Umbilical cord (tissue), 1 donor: ENCODE measurements at regions not wholly inside any gene's neighbourhood (a gene's known extent, or its start where the extent isn't known, plus 50 kb on each side); places are given as distances from the start of the nearest gene placed in this dataset.

ENCODE experiments used
- DNase-seq: peaks from one replicate; pipeline ENCODE4 v3.0.0-alpha.2; 2015; ENCODE audit warnings: low spot score

- no peak for DNase-seq
Measured at GRCh38 chr3:118742760-118743159, 291.9 kb downstream of the IGSF11 start.

GRCh38 chr3:118744186-118744585 is 290.5 kb downstream of the IGSF11 start:
- no peak for DNase-seq

GRCh38 chr3:118754406-118755252 is 280.0 kb downstream of the IGSF11 start:
- DNase-seq = peak; percentile 80

DNA sequence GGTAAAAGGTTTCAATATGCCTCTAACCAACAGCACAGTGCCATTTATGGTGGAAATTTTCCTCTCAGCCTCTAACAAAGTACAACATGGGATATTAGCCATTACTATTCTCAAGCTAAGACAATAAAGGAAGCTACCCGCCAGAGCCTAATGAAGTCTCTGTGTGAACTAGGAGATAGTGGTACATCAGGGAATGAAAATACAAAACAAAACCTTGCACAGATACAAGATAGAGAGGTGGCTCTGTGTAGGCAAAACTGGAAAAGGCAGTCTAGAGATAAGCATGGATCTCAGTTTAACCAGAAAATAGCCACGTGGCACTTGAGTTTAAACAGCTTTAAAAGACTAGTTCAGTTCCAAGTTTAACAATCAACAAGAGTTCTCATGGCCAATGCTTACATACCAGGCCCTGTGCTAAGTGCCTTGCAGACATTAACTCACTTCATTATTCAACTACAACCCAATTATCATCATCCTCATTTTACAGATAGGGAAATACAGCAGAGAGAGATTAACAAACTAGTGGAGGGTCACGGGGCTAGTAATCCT is 279.3 kb downstream of the IGSF11 start:
- DNase-seq = peak; percentile 10

- no peak for DNase-seq
Measured at GRCh38 chr3:118760585-118761290, 273.9 kb downstream of the IGSF11 start.

DNA sequence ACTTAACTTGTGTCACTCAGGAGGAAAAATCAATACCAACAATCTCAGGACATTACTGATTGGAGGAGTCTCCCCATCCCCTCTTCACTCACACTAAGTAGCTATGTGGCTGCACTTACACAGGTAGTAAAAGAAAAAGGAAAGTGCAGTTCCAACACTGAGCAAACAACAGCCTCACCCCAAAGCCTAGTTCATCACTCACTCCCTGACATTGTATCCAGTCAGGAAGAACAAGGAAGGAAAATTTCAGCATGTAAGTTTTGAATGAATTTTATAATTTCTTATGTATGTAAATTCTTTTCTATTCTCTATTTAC is 273.4 kb downstream of the IGSF11 start:
- DNase-seq = no peak

- DNase-seq = no peak
Measured at GRCh38 chr3:118765636-118766305, 268.9 kb downstream of the IGSF11 start.

DNA sequence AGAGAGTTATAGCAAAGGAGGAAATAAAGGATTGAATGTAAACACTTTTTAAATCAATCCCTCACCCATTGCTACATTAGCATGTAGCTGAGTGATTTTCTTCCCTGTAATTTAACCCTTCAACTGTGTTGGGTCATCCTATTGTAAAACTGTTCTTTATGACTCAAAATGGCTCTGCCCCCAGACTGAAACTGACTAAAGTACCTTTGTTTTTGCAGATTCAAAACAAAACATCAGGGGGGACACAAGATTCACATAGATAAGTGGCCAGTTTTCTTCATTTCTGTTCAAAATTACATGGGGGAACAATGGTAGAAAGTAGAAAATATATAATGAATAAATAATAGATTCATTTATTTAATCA is 268.4 kb downstream of the IGSF11 start:
- no peak for DNase-seq

- no peak for DNase-seq
Measured at GRCh38 chr3:118772036-118772435, 262.6 kb downstream of the IGSF11 start.

DNA sequence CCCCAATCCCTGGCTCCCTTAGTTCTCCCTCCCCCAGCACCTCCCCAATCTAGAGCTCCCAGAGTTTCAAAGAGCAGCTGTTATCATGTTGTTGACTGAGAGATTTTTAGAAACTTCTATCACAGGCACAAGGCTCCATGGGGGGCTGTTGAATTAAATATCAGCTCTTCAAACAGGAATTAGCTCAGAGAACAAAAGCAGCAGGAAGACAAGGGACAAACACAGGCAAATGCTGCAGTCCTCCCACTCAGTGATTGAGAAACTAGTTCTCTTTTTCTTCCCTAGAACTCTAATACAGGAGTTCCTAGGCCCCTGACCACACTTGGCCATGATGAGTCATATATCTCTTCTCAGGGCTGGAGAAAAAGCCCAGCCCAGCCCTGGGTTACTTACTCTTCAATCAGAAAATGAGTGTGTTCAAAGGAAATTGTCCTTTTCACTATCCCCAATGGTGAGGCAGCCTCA is 262.1 kb downstream of the IGSF11 start:
- DNase-seq = peak; percentile 32

GRCh38 chr3:118775021-118775420 is 259.6 kb downstream of the IGSF11 start:
- no peak for DNase-seq

- no peak for DNase-seq
Measured at GRCh38 chr3:118778201-118778600, 256.4 kb downstream of the IGSF11 start.

DNA sequence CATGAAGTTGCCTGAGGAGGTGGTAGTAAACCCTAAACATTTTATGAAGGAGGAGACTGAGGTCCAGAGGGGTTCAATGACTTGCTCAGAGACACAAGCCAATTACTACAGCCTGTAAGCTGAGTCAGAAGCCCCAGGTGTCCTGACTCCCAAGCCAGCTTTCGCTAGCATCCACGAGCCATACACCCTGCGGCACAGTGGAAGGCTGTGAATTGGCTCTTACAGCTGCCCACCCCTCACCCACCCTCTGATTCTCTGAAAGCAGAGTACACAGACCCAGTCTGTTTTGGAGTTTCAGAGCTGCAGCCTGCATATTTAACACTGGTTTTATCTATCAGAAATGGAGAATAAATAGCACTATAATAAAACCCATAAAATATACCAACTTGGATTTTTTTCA is 253.4 kb downstream of the IGSF11 start:
- no peak for DNase-seq

- no peak for DNase-seq
Measured at GRCh38 chr3:118781839-118782238, 252.8 kb downstream of the IGSF11 start.

DNA sequence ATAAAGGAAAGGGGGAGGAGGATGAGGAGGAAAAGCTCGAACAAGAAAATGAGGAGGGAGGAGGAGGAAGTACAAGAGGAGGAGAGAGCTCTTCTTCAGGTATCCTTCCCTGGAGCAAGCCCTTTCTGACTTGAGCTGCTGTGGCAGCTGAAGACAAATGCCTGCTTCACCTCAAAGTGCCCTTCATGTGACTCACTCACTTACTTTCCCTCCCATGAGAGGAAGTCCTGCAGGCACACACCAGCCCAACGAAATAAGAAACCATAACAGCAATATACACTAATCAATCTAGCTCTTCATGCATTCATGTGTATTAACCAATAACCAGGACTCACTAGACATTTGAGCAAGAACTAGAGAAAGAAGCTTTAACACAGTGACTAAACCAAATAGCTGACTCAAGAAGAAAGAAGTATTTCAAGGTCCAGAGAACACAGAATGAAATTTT is 251.9 kb downstream of the IGSF11 start:
- DNase-seq = no peak

DNA sequence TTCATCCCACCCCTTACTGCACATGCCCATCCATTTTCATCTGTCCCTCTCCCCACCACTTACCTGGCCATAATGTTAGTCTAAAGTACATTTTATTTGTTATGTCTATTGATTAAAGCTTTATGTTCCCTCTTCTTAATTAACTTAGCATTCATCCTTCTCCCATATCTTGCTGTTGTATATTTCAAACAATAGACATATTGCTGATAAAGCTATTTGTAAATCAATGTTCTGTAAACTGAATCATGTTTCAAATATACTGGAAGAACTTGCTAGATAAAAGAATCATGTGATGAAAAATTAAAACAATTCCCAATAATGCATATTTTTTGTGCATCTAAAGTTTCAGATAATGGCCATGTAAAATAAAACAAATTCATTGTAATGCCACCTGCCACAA is 249.2 kb downstream of the IGSF11 start:
- DNase-seq = no peak

DNA sequence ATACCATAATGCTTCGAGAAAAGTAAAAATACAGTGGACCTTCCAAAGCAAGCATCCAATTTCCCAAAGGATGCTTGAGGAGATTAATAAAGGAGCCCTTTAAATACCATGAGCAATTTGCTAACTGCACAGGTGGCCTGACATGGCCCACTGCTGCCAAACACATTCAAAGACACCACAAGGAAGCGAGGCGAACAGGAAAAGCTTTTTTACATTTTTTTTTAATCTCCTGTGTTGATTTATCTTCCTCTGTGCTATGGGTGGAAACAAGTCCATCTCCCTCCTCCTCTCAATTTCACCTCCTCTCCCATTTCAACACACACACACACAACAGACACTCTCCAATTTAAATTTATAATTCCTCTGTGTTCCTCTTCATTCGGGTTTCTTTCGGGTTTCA is 243.4 kb downstream of the IGSF11 start:
- no peak for DNase-seq

DNA sequence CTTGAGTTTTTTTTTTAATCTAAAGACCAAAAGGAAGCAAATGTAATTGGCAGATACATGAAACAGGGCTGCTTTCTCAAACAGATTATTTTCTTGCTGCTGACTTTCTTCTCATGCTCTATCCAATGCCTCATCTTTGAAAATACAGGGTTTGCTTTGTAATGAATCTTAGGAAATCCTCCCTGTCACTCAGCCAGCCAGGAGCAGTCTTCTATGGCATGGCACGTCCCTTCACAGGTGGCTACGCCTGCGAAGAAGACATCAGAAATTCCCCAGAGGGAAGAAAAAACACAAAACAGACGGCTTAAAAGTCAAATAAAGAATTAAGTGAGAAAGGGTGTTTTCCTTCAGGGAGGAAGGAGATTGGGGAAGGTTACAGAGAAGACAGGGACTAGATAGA is 242.5 kb downstream of the IGSF11 start:
- no peak for DNase-seq

DNA sequence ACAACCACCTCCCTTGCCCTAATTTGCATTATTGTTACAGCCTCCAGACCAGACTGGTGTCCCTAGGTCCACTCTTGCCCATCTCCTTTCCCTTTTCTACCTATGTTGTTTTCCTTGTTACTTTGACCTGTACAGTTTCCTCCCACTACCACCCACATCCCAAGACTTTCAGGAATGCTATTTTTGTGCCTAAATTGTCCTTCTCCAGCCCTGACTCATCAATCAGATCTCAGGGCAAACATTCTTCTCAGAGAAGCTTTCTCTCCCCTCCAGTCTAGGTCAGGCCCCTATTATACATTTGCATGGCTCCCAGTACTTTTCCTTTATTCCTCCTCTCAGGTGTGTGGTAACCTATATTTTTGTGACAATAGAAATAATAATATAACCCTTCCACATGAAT is 241.5 kb downstream of the IGSF11 start:
- DNase-seq = no peak

DNA sequence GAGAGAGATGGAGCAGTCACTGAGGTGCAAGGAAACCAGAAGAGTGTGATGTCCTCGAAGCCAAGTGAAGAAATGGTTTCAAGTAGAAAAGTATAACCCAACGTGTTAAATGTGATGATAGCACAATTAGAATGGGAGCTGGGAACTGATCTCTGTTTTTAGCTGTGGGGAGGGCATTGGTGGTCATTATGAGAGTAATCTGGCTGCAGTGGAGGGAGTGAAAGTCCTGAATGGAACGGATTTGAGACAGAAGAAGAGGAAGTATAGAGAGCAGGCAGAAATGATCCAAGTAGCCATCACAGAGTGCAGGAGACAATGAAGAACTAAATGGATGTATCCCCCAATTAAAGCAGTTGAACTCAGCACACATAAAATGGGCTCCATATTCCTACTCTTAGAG is 235.3 kb downstream of the IGSF11 start:
- DNase-seq = no peak

DNA sequence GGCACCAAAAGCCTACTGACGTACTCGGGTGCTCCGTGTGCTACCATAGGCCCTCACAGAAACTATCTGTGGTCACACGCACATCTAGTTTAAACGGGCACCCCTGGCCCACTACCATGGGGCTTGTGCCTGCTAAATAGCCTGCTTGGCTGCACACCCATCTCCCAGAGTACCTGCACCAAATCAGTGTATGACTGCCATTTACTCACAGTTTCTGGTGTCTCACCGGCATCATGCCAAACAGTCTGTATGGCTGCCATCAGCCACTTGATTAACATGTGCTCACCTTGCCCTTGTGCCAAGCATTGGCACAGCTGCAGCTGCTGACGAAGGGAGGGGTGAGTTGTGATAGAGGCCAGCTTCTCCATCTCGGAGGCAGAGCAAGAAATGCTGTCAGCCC is 232.7 kb downstream of the IGSF11 start:
- no peak for DNase-seq

- DNase-seq = no peak
Measured at GRCh38 chr3:118802325-118803095, 232.1 kb downstream of the IGSF11 start.
